Left forelimb (tissue), 1 donor: ENCODE measurements at regions not wholly inside any gene's neighbourhood (a gene's known extent, or its start where the extent isn't known, plus 50 kb on each side); places are given as distances from the start of the nearest gene placed in this dataset.
"Not testable (repeated sequence)": the region's sequence is repeated elsewhere in the genome, so short reads cannot be mapped to it uniquely, and the experiment has no call there.

Source experiments
- DNase-seq: peaks from one replicate; pipeline ENCODE4 v3.0.0-alpha.2; 2018; ENCODE audit warnings: low spot score

- DNase-seq = no peak
Observed at GRCh38 chr7:4319280-4319679, 362.8 kb upstream of the FOXK1 start.

GRCh38 chr7:4325732-4326131, 356.4 kb upstream of the FOXK1 start:
- DNase-seq = no peak

- DNase-seq = no peak
Observed at GRCh38 chr7:4331711-4332110, 350.4 kb upstream of the FOXK1 start.

GRCh38 chr7:4338556-4338955, 343.5 kb upstream of the FOXK1 start:
- no peak for DNase-seq

- DNase-seq = no peak
Observed at GRCh38 chr7:4343272-4344247, 338.5 kb upstream of the FOXK1 start.

GRCh38 chr7:4345004-4345403, 337.1 kb upstream of the FOXK1 start:
- no peak for DNase-seq

GRCh38 chr7:4352069-4352468, 330.0 kb upstream of the FOXK1 start:
- DNase-seq = no peak

GRCh38 chr7:4361774-4362173, 320.3 kb upstream of the FOXK1 start:
- no peak for DNase-seq

GRCh38 chr7:4383584-4383983, 298.5 kb upstream of the FOXK1 start:
- no peak for DNase-seq

- DNase-seq = no peak
Observed at GRCh38 chr7:4386190-4386589, 295.9 kb upstream of the FOXK1 start.

- not testable (repeated sequence) for DNase-seq
Observed at GRCh38 chr7:4391103-4391502, 291.0 kb upstream of the FOXK1 start.

GRCh38 chr7:4394736-4395135, 287.4 kb upstream of the FOXK1 start:
- no peak for DNase-seq

- no peak for DNase-seq
Observed at GRCh38 chr7:4399121-4399520, 283.0 kb upstream of the FOXK1 start.

- no peak for DNase-seq
Observed at GRCh38 chr7:4399596-4399995, 282.5 kb upstream of the FOXK1 start.

- no peak for DNase-seq
Observed at GRCh38 chr7:4406288-4407058, 275.6 kb upstream of the FOXK1 start.

- DNase-seq = no peak
Observed at GRCh38 chr7:4409946-4410345, 272.1 kb upstream of the FOXK1 start.

- DNase-seq = no peak
Observed at GRCh38 chr7:4416396-4417056, 265.6 kb upstream of the FOXK1 start.

GRCh38 chr7:4428526-4428925, 253.6 kb upstream of the FOXK1 start:
- no peak for DNase-seq

GRCh38 chr7:4430227-4430626, 251.9 kb upstream of the FOXK1 start:
- no peak for DNase-seq

- no peak for DNase-seq
Observed at GRCh38 chr7:4434306-4434705, 247.8 kb upstream of the FOXK1 start.

GRCh38 chr7:4436361-4436895, 245.7 kb upstream of the FOXK1 start:
- DNase-seq = no peak

- DNase-seq = no peak
Observed at GRCh38 chr7:4436936-4437335, 245.2 kb upstream of the FOXK1 start.
